Endometrial microvascular endothelial cells (primary cell): ENCODE measurements at regions not wholly inside any gene's neighbourhood (a gene's known extent, or its start where the extent isn't known, plus 50 kb on each side); places are given as distances from the start of the nearest gene placed in this dataset.

ENCODE experiments used
- in situ Hi-C: cut with HindIII; loops from 2 replicates; pipeline ENCODE4 v1.10.0; 2017; ENCODE audit warnings: low sequenced_read_pairs, low pct_unique_long_range_greater_than_20kb; ENCODE audit errors: inconsistent ontology term

DNA sequence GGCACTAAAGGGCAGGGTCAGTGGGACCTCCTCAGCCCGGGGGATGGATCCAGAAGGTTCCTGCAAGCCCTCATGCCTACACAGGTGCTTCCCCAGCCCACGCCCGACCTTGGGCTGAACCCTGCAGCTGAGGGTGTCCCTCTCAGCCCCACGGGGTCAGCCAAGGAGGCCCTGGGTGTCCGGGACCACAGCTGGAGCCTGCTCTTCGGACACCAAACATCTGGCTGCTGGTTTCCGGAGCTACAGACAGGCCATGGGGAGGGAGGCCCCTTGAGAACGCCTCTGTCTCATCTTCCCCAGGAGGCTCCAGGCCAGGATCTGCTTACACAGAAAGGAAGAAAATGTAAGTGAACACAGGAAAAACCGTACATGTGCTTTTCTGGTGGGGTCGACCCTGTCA lies 355.7 kb downstream of the MN1 start:
- in situ Hi-C loops = no loop called here

DNA sequence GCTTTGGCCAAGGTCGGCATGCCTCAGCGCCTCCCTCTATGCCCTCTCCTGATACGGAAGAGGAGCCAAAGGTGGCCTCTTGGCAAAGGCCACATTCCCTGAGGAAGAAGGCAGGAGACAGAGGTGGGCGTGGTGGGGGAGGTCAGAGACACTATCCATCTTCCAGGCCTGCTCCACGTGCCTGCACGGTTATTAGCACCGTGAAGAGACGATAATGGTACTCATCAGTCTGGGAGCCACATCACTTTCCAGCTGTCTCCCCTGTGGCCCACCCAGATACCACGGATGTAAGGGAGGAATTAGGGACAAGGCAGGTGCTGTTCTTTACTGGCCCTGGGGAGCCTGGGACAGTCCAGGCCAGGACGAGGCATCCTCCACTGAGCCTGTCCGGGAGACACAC lies 354.3 kb downstream of the MN1 start:
- in situ Hi-C loops = no loop called here

- in situ Hi-C loops = no loop called here
Measured at GRCh38 chr22:27450448-27450847, 351.1 kb downstream of the MN1 start.

- in situ Hi-C loops = no loop called here
Measured at GRCh38 chr22:27452245-27452644, 349.3 kb downstream of the MN1 start.

DNA sequence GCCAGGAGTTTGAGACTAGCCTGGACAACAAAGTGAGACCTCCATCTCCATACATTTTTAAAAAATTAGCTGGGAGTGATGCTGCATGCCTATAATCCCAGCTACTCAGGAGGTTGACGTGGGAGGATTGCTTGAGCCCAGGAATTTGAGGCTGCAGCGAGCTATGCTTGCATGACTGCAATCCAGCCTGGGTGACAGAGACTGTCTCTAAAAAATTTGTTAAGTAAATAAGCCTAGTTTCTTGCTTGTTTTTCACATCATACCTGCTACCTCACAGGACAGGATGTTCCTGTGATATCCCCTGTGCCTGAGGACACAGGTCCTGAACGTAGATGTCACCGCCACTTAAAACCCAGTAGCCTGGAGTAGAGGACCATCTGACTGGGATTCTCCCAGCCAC lies 348.6 kb downstream of the MN1 start:
- in situ Hi-C loops = no loop called here

DNA sequence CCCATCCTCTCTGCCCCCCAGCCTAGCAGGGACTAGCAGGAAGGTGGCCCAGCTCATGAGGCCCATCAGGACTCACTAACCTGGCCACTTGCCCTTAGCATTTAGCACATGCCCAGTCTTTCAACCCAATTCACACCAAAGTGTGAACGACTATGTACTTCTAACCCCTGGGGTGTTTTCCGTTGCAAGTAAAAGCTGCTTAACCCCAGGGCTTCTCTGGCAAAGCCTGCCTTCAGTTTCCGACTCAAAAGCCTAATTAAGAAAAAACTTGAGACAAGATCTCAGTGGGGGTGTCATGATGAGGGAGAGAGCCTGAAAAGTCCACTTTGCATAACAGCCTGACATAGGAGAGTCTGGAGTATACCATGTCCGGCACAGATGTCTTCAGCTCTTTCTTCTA lies 347.8 kb downstream of the MN1 start:
- in situ Hi-C loops = no loop called here

DNA sequence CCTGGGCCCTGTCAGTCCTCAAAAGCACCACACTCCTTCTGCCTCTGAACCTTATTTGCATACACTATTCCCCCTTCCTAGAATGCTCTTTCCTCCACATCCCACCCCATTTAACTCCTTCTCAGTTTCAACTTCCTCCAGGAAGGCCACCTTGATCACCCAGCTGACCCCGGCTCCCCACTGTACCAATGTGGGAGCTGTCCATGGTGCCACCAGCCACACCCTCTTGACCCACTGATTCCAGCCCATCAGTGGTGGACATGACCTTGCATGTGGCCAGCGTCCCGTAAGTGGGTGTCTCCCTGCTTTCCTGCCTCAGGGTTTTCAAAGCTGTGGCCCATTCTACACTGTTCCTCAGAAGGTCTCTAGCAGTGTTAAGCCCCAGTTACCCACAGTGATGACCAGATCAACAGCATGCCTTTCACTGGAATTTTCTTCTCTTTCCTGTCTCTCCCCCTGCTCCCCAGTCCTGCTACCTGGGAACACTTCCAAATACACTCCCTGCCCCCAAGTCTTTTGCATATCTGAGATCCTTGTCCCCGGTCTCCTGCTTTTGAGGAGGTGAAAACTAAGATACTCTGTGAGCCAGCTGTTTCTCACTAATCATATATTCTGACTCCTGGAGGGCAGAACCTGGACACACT lies 346.6 kb downstream of the MN1 start:
- in situ Hi-C loops = no loop called here

DNA sequence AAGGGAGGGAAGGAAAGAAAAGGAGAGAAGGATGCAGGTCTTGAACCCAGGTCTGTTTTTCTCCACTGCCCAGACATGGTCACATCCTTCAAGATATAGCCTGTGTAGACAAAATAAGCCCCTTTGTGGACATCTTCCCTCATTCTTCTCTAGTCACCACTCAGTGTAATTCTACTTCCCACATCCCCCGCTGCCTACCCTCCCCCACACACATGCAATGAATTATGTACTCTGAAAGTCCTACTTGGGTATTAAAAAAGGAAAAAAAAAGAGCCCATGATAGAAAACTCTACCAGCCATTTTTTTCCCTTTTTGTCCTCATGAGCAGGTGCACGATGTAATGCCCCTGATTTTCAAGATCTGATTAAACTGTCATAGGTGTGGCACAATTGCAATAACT lies 346.0 kb downstream of the MN1 start:
- in situ Hi-C loops = no loop called here

- in situ Hi-C loops = no loop called here
Measured at GRCh38 chr22:27456696-27457503, 344.7 kb downstream of the MN1 start.

GRCh38 chr22:27459999-27460398 lies 341.6 kb downstream of the MN1 start:
- in situ Hi-C loops = no loop called here

DNA sequence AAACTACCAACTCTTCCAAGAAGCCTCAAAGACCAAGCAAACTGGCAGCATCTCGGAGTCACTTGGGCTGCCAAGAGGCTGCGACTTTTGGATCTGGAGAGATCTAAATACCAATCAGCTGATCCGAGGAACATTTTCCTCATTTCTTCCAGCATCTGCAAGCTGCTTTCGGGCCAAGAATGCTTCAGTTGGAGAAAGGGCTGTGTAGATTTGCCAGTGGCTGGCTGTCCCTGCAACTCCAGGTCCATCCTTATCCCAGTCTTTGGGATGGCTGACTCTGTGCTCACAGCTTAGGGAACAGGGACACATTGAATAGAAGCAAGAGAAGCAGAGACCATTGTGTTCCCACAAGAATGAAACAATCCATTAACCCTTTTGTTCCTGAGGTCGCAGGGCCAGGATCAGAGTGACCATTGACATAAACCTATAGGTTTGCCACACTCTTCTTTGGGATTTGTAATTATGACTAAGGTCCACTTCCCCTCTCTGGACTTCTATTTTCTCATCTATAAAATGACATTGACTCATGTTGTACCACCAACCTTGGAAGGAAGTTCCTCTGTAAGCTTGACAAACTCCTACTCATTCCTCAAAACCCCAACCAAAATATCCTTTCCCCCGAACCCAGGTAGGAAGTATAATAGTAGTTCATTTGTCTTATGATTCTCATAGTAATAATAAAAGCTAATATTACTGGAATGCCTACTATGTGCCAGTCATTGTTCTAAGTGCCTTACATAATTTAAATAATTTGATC lies 340.8 kb downstream of the MN1 start:
- in situ Hi-C loops = no loop called here

DNA sequence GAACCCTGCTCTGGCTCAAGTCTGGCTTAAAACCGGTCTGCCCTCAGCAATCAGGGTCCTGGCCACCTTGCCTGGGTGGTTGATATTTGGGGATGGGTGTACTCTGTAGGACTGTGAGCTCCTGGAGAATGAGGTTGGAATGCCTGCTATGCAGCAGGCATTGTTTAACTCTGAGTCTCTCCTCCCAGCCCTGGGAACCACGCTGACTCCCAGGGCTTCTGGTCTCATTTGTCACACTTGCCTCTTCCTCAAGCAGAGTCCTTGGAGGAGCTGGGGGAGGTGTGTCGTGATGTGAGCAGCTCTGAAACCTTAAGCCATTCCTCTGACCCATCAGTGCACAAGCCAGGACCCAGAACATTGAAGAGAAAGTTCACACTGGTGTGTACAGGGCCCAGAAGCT lies 340.1 kb downstream of the MN1 start:
- in situ Hi-C loops = no loop called here

DNA sequence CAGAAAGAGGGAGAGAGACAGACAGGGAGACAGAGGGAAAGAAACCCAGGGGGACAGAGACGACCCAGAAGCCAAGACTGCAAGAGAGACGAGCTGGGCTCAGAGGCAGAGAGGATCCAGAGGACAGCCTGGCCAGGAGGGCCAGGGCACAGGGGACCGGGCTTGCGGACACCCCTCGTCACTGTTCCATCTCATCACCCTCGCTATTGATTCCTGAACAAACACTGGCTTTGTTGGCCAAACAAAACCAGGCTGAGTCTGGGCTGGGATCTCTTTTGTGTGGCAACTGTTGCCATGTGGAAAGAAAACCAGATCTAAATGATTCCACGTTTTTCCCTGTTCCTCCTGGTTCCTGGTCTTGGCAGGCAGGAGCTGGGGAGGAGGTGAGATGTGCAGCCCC lies 339.4 kb downstream of the MN1 start:
- in situ Hi-C loops = no loop called here

GRCh38 chr22:27463121-27463660 lies 338.4 kb downstream of the MN1 start:
- in situ Hi-C loops = no loop called here

DNA sequence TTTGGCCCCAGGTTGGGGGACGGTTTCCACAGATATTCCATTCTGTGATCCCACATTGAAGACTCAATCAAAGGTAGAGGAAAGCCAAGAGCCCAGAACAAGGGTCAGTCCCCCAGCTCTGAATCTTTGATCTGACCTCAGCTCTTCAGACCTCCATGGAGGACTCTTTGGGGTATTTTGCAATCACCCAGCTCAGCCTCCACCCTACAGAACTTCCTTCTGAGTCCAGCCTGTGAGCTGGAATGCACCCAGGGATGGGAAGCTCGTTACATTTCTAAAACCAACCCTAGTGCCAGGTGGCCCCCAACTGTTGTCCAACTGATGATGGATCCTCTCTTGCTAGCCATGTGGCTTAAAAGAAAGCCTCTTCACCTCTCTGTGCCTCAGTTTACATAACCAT lies 335.3 kb downstream of the MN1 start:
- in situ Hi-C loops = no loop called here

- in situ Hi-C loops = no loop called here
Measured at GRCh38 chr22:27466778-27467438, 334.6 kb downstream of the MN1 start.

GRCh38 chr22:27467711-27468110 lies 333.8 kb downstream of the MN1 start:
- in situ Hi-C loops = no loop called here

DNA sequence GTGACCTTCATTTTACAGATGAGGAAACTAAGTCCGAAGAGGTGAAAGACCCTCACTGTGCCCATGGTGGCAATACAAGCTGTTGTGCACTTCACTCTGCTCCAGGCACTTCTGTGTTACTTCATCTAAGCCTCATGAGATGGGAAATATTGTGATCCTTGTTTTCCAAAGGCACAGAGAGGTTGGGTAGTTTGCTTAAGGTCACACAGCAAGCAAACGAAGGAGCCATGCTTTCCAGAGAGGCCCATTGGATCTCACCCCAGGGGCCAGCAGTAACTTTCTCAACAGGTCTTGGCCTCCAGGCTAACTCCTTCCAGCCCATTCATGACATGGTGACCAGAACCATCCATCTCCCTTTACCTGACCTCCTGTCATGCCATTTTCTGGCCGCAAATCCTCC lies 332.8 kb downstream of the MN1 start:
- in situ Hi-C loops = no loop called here

GRCh38 chr22:27470169-27470772 lies 331.3 kb downstream of the MN1 start:
- in situ Hi-C loops = no loop called here
